GM12878 (cell line): ENCODE measurements at regions not wholly inside any gene's neighbourhood (a gene's known extent, or its start where the extent isn't known, plus 50 kb on each side); places are given as distances from the start of the nearest gene placed in this dataset.

Experiments
- EP300 ChIP-seq, 2 experiments: fragments of 150-350 bp in 1 of 2; IDR thresholded peaks; 2 replicates each; pipeline ENCODE4 v1.6.1; 2011 to 2012; ENCODE audit warnings: low read depth in 2 of 2, low read length in 2 of 2, borderline replicate concordance in 1 of 2, improper control_type of control experiment in 1 of 2, inconsistent platforms in 1 of 2; ENCODE audit not compliant: control insufficient read depth in 1 of 2
- GABPA ChIP-seq: IDR thresholded peaks from 2 replicates; pipeline ENCODE4 v1.6.1; 2014; ENCODE audit warnings: antibody characterized with exemption, low read depth, mild to moderate bottlenecking, inconsistent platforms
- JUNB ChIP-seq: IDR thresholded peaks from 2 replicates; pipeline ENCODE4 v1.6.1; 2016; ENCODE audit warnings: antibody characterized with exemption, mild to moderate bottlenecking
- MTA3 ChIP-seq: IDR thresholded peaks from 2 replicates; pipeline ENCODE4 v1.6.1; 2012; ENCODE audit warnings: low read length, inconsistent platforms, borderline replicate concordance
- TCF12 ChIP-seq: IDR thresholded peaks from 2 replicates; pipeline ENCODE4 v1.6.1; 2011; ENCODE audit warnings: low read depth, mild to moderate bottlenecking, low read length
- YBX1 ChIP-seq: fragments of 450-650 bp; IDR thresholded peaks from 2 replicates; pipeline ENCODE4 v1.6.1; 2016; ENCODE audit warnings: antibody characterized with exemption
- TF ChIP-seq, protein P1 (sequence below), 3 experiments: IDR thresholded peaks in 2 of 3; conservative IDR thresholded peaks in 1 of 3; 2 replicates each; pipeline ENCODE4 v1.5.1; 2011; ENCODE audit warnings: low read depth in 3 of 3, low read length in 3 of 3, mild to moderate bottlenecking in 3 of 3, control low read depth in 2 of 3, moderate library complexity in 2 of 3, inconsistent platforms in 1 of 3, mixed read lengths in 1 of 3; ENCODE audit not compliant: control insufficient read depth in 2 of 3, insufficient read depth in 1 of 3; ENCODE audit errors: extremely low read depth in 1 of 3
- TF ChIP-seq, protein P2 (sequence below): IDR thresholded peaks from 2 replicates; pipeline ENCODE4 v1.6.1; 2012; ENCODE audit warnings: low read depth, low read length, improper control_type of control experiment

DNA sequence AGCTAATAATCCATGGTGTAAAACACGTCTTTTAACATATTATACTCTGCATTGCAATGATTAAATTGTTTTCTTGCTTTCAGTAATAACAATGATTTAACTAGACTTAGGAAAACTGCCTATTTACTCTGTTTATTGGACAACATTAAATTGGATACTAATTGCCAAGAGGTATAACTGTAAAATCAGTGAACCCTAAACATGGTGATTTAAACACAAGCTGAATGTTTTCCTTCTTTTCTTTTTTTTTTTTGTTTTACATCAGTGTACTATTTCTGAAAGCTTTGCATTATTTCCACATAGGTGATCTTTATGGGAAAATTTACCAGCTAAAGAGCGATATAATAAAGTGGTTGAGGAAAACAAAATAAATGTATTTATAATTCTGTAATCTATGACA lies 276.7 kb downstream of the PCDH7 start:
- no peak for TF ChIP-seq GABPA
- no peak for TF ChIP-seq YBX1
- no peak for TF ChIP-seq TCF12
- TF ChIP-seq, protein P1, sequence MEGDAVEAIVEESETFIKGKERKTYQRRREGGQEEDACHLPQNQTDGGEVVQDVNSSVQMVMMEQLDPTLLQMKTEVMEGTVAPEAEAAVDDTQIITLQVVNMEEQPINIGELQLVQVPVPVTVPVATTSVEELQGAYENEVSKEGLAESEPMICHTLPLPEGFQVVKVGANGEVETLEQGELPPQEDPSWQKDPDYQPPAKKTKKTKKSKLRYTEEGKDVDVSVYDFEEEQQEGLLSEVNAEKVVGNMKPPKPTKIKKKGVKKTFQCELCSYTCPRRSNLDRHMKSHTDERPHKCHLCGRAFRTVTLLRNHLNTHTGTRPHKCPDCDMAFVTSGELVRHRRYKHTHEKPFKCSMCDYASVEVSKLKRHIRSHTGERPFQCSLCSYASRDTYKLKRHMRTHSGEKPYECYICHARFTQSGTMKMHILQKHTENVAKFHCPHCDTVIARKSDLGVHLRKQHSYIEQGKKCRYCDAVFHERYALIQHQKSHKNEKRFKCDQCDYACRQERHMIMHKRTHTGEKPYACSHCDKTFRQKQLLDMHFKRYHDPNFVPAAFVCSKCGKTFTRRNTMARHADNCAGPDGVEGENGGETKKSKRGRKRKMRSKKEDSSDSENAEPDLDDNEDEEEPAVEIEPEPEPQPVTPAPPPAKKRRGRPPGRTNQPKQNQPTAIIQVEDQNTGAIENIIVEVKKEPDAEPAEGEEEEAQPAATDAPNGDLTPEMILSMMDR (IDR thresholded peaks at IDR 0.05 in 2 of 3, conservative IDR thresholded peaks at IDR 0.05 in 1 of 3; ENCODE audit: control insufficient read depth in 2 of 3, extremely low read depth in 1 of 3, insufficient read depth in 1 of 3, low read depth in 3 of 3, low read length in 3 of 3): no peak
- no peak for TF ChIP-seq MTA3
- TF ChIP-seq EP300 (IDR thresholded peaks at IDR 0.05; ENCODE audit: borderline replicate concordance in 1 of 2, control insufficient read depth in 1 of 2, low read depth in 2 of 2, low read length in 2 of 2): no peak
- TF ChIP-seq JUNB: no peak
- TF ChIP-seq, protein P2, sequence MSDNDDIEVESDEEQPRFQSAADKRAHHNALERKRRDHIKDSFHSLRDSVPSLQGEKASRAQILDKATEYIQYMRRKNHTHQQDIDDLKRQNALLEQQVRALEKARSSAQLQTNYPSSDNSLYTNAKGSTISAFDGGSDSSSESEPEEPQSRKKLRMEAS: no peak
